Trophoblast cell (in vitro differentiated cells and primary cell): ENCODE measurements at regions not wholly inside any gene's neighbourhood (a gene's known extent, or its start where the extent isn't known, plus 50 kb on each side); places are given as distances from the start of the nearest gene placed in this dataset.
"Not testable (repeated sequence)": the region's sequence is repeated elsewhere in the genome, so short reads cannot be mapped to it uniquely, and the experiment has no call there.

ENCODE experiments used
- DNase-seq, 2 donors: peaks; one replicate each; pipeline ENCODE4 v3.0.0-alpha.2; 2016
- H2AFZ ChIP-seq: 2 replicates; pipeline ENCODE4 v1.6.1; 2013; ENCODE audit warnings: low read length, moderate library complexity, mild to moderate bottlenecking; ENCODE audit not compliant: insufficient read depth, poor library complexity
- H2AK5ac ChIP-seq: 2 replicates; pipeline ENCODE4 v1.6.1; 2013; ENCODE audit warnings: mild to moderate bottlenecking, low read length
- H2BK120ac ChIP-seq: 2 replicates; pipeline ENCODE4 v1.6.1; 2013; ENCODE audit warnings: low read length, mild to moderate bottlenecking, moderate library complexity; ENCODE audit not compliant: insufficient read depth, poor library complexity
- H2BK12ac ChIP-seq: 2 replicates; pipeline ENCODE4 v1.6.1; 2013; ENCODE audit warnings: mild to moderate bottlenecking, low read length, moderate library complexity
- H2BK5ac ChIP-seq: 2 replicates; pipeline ENCODE4 v1.6.1; 2013; ENCODE audit warnings: low read length, low read depth, moderate library complexity, mild to moderate bottlenecking; ENCODE audit not compliant: poor library complexity
- H3K14ac ChIP-seq: 2 replicates; pipeline ENCODE4 v1.6.1; 2013; ENCODE audit warnings: mild to moderate bottlenecking, low read length
- H3K18ac ChIP-seq: 2 replicates; pipeline ENCODE4 v1.6.1; 2013; ENCODE audit warnings: mild to moderate bottlenecking, low read length
- H3K23ac ChIP-seq: 2 replicates; pipeline ENCODE4 v1.6.1; 2013; ENCODE audit warnings: low read length
- H3K27ac ChIP-seq: 2 replicates; pipeline ENCODE4 v1.5.1; 2013; ENCODE audit warnings: low read depth, mild to moderate bottlenecking, inconsistent platforms, low read length, moderate library complexity
- H3K27me3 ChIP-seq: 2 replicates; pipeline ENCODE4 v1.6.1; 2013; ENCODE audit warnings: inconsistent platforms, mild to moderate bottlenecking, low read length, moderate library complexity; ENCODE audit not compliant: insufficient read depth
- H3K36me3 ChIP-seq, 2 experiments: 1 replicate in 1 of 2; 2 replicates in 1 of 2; pipeline ENCODE4 v1.6.1; 2013; ENCODE audit warnings: low read length in 2 of 2, mild to moderate bottlenecking in 2 of 2, moderate library complexity in 1 of 2; ENCODE audit not compliant: insufficient read depth in 2 of 2, control insufficient read depth in 1 of 2
- H3K4ac ChIP-seq: 2 replicates; pipeline ENCODE4 v1.6.1; 2013; ENCODE audit warnings: low read depth, mild to moderate bottlenecking, low read length, moderate library complexity
- H3K4me1 ChIP-seq, 2 experiments: 1 replicate in 1 of 2; 2 replicates in 1 of 2; pipeline ENCODE4 v1.6.1; 2013; ENCODE audit warnings: low read length in 2 of 2, mild to moderate bottlenecking in 2 of 2, moderate library complexity in 1 of 2; ENCODE audit not compliant: insufficient read depth in 2 of 2, control insufficient read depth in 1 of 2
- H3K4me2 ChIP-seq: 2 replicates; pipeline ENCODE4 v1.6.1; 2013; ENCODE audit warnings: inconsistent platforms, mild to moderate bottlenecking, low read length, moderate library complexity
- H3K4me3 ChIP-seq: 2 replicates; pipeline ENCODE4 v1.5.1; 2013; ENCODE audit warnings: mild to moderate bottlenecking, low read depth, low read length, inconsistent platforms
- H3K79me1 ChIP-seq: one replicate; pipeline ENCODE4 v1.6.1; 2013; ENCODE audit warnings: low read length
- H3K79me2 ChIP-seq: 2 replicates; pipeline ENCODE4 v1.6.1; 2013; ENCODE audit warnings: low read length, mild to moderate bottlenecking; ENCODE audit not compliant: control insufficient read depth, insufficient read depth, poor library complexity
- H3K9ac ChIP-seq: 2 replicates; pipeline ENCODE4 v1.6.1; 2013; ENCODE audit warnings: mild to moderate bottlenecking, low read length
- H3K9me3 ChIP-seq: 2 replicates; pipeline ENCODE4 v1.6.1; 2013; ENCODE audit warnings: low read depth, mild to moderate bottlenecking, control low read depth, inconsistent platforms, low read length; ENCODE audit not compliant: insufficient read depth
- H4K12ac ChIP-seq: 2 replicates; pipeline ENCODE4 v1.6.1; 2013; ENCODE audit warnings: low read depth, mild to moderate bottlenecking, low read length, moderate library complexity
- H4K8ac ChIP-seq: 2 replicates; pipeline ENCODE4 v1.6.1; 2013; ENCODE audit warnings: low read depth, mild to moderate bottlenecking, low read length, moderate library complexity
- H4K91ac ChIP-seq: one replicate; pipeline ENCODE4 v1.6.1; 2013; ENCODE audit warnings: low read depth, mild to moderate bottlenecking, low read length, moderate library complexity
- whole genome bisulfite sequencing: extraction: QIAGEN DNeasy Blood & Tissue Kit; methylation state at CpG from one replicate; pipeline ENCODE4 v1.1.7; 2013; ENCODE audit warnings: missing lambda C conversion rate; ENCODE audit not compliant: insufficient read length, insufficient coverage; ENCODE audit errors: extremely low coverage; 5-methylcytosine and 5-hydroxymethylcytosine counted together

- Histone ChIP-seq H4K8ac (no peak overlapping the region), H3K79me1 (no peaks in the 10 kb centered on the region), H4K12ac (no peak overlapping the region), H2BK12ac (no peak overlapping the region), H2AK5ac (no peak overlapping the region), H2BK120ac (no peak overlapping the region), H3K9ac (no peak overlapping the region), H3K23ac (no peak overlapping the region), H3K9me3 (peaks cover 1% of the 10 kb centered on the region), H4K91ac (no peak overlapping the region), H3K4me1 (no peaks in the 10 kb centered on the region), H3K4ac (no peak overlapping the region), H3K27me3 (no peaks in the 10 kb centered on the region), H3K79me2 (no peaks in the 10 kb centered on the region), H2AFZ (no peak overlapping the region), H3K4me3 (no peak overlapping the region), H3K4me2 (no peak overlapping the region), H2BK5ac (no peak overlapping the region), H3K14ac (no peak overlapping the region), H3K27ac (no peak overlapping the region), H3K36me3 (no peaks in the 10 kb centered on the region), H3K18ac (no peak overlapping the region)
- no CpG with 5 or more reads among the region's 6 CpGs for WGBS
- DNase-seq = no peak
Measured at GRCh38 chr10:107952649-107953556, 788.4 kb upstream of the SORCS1 start.

- whole genome bisulfite sequencing = no CpG with 5 or more reads among the region's 33 CpGs
- not testable (repeated sequence) for H2BK5ac ChIP-seq, H4K12ac ChIP-seq
Measured at GRCh38 chr10:107950411-107951062, 786.0 kb upstream of the SORCS1 start.

GRCh38 chr10:107942826-107943225 is 778.3 kb upstream of the SORCS1 start:
- Histone ChIP-seq H4K8ac (no peak overlapping the region), H3K9ac (no peak overlapping the region), H3K18ac (no peak overlapping the region), H2BK12ac (no peak overlapping the region), H2BK5ac (no peak overlapping the region), H3K27me3 (no peaks in the 10 kb centered on the region), H4K91ac (no peak overlapping the region), H3K9me3 (no peaks in the 10 kb centered on the region), H3K36me3 (no peaks in the 10 kb centered on the region), H3K79me2 (no peaks in the 10 kb centered on the region), H2AK5ac (no peak overlapping the region), H3K14ac (no peak overlapping the region), H2AFZ (no peak overlapping the region), H3K23ac (no peak overlapping the region), H3K4me1 (no peaks in the 10 kb centered on the region), H3K4me3 (no peak overlapping the region), H4K12ac (no peak overlapping the region), H3K79me1 (no peaks in the 10 kb centered on the region), H2BK120ac (no peak overlapping the region), H3K27ac (no peak overlapping the region), H3K4ac (no peak overlapping the region), H3K4me2 (no peak overlapping the region)
- no peak for DNase-seq

More at GRCh38 chr10:107950411-107951062, 786.0 kb upstream of the SORCS1 start:
- DNase-seq, H4K91ac ChIP-seq, H3K27ac ChIP-seq, H3K27me3 ChIP-seq, H2AFZ ChIP-seq, H2BK120ac ChIP-seq, H3K4me3 ChIP-seq, H3K23ac ChIP-seq, H3K79me1 ChIP-seq, H3K14ac ChIP-seq, H3K9ac ChIP-seq, H3K79me2 ChIP-seq, H4K8ac ChIP-seq, H3K18ac ChIP-seq, H3K4me2 ChIP-seq, H3K4me1 ChIP-seq, H2AK5ac ChIP-seq, H2BK12ac ChIP-seq, H3K4ac ChIP-seq, H3K36me3 ChIP-seq, H3K9me3 ChIP-seq: not testable (repeated sequence)

- H4K8ac ChIP-seq = no peak overlapping the region
- no peak overlapping the region for H2AK5ac ChIP-seq
- no peak overlapping the region for H3K4ac ChIP-seq
- no peaks in the 10 kb centered on the region for H3K79me2 ChIP-seq
- no peak overlapping the region for H3K23ac ChIP-seq
- WGBS = no CpG with 5 or more reads among the region's 2 CpGs
- H3K36me3 ChIP-seq = no peaks in the 10 kb centered on the region
- no peaks in the 10 kb centered on the region for H3K4me1 ChIP-seq
- H2AFZ ChIP-seq = no peak overlapping the region
- no peak overlapping the region for H3K9ac ChIP-seq
- no peaks in the 10 kb centered on the region for H3K9me3 ChIP-seq
- H2BK120ac ChIP-seq = no peak overlapping the region
- no peak overlapping the region for H3K4me2 ChIP-seq
- no peak for DNase-seq
- H3K14ac ChIP-seq = no peak overlapping the region
- H3K18ac ChIP-seq = no peak overlapping the region
- no peaks in the 10 kb centered on the region for H3K79me1 ChIP-seq
- no peak overlapping the region for H3K27ac ChIP-seq
- no peak overlapping the region for H2BK5ac ChIP-seq
- H3K27me3 ChIP-seq = no peaks in the 10 kb centered on the region
- H4K12ac ChIP-seq = no peak overlapping the region
- H2BK12ac ChIP-seq = no peak overlapping the region
- no peak overlapping the region for H3K4me3 ChIP-seq
- H4K91ac ChIP-seq = no peak overlapping the region
Measured at GRCh38 chr10:107933076-107933475, 768.6 kb upstream of the SORCS1 start.
